AG04450 (cell line): ENCODE measurements at regions not wholly inside any gene's neighbourhood (a gene's known extent, or its start where the extent isn't known, plus 50 kb on each side); places are given as distances from the start of the nearest gene placed in this dataset.

Experiments
- CTCF ChIA-PET: fragments of 300-600, 350-600 bp; formaldehyde crosslinking; extraction: SDS; loops from one replicate; lab custom pipeline; 2022; ENCODE audit warnings: antibody characterized with exemption, inconsistent platforms; lab: Charles Lee
- POLR2A ChIA-PET: fragments of 350-600 bp; formaldehyde crosslinking; extraction: SDS; loops from one replicate; lab custom pipeline; 2021; ENCODE audit warnings: antibody characterized with exemption, inconsistent platforms; lab: Yijun Ruan, JAX
- DNase-seq: peaks from one replicate; pipeline ENCODE4 v3.0.0-alpha.2; 2011; ENCODE audit warnings: low read depth, low spot score
- H3K27ac ChIP-seq: one replicate; pipeline ENCODE4 v1.5.1; 2012; ENCODE audit warnings: low read depth, low read length, control low read depth
- H3K27me3 ChIP-seq: one replicate; pipeline ENCODE4 v1.6.0; 2012; ENCODE audit warnings: low read length; ENCODE audit not compliant: control insufficient read depth, insufficient read depth
- H3K4me3 ChIP-seq: 2 replicates; pipeline ENCODE4 v1.5.1; 2011; ENCODE audit warnings: mild to moderate bottlenecking, low read depth, low read length, control low read depth
- H3K9me3 ChIP-seq: 2 replicates; pipeline ENCODE4 v1.5.1; 2012; ENCODE audit warnings: low read length; ENCODE audit not compliant: control insufficient read depth, insufficient read depth
- CTCF ChIP-seq: IDR thresholded peaks from 2 replicates; pipeline ENCODE4 v1.5.1; 2011; ENCODE audit warnings: low read depth, low read length, control low read depth, inconsistent platforms

- POLR2A ChIA-PET: no interaction called here
- CTCF ChIA-PET: no interaction called here
- no peak overlapping the region for H3K27ac ChIP-seq
Observed at GRCh38 chr3:193928354-193929209, 207.4 kb upstream of the HES1 start.

GRCh38 chr3:193929373-193929772 is 206.6 kb upstream of the HES1 start:
- ChIA-PET POLR2A (no interaction called here), CTCF (no interaction called here)
- H3K27ac ChIP-seq: no peak overlapping the region
- DNase-seq: no peak
- peaks cover 4% of the 10 kb centered on the region for H3K27me3 ChIP-seq
- no peak for TF ChIP-seq CTCF
- no peak overlapping the region for H3K4me3 ChIP-seq
- H3K9me3 ChIP-seq: no peaks in the 10 kb centered on the region; the same call in 1 of the 2 replicates

More at GRCh38 chr3:193928354-193929209, 207.4 kb upstream of the HES1 start:
- Histone ChIP-seq H3K27me3 (peaks cover 4% of the 10 kb centered on the region), H3K4me3 (no peak overlapping the region), H3K9me3 (peaks cover 4% of the 10 kb centered on the region; the same call in 1 of the 2 replicates)
- DNase-seq: no peak
- TF ChIP-seq CTCF: no peak

- ChIA-PET CTCF (no interaction called here), POLR2A (no interaction called here)
- Histone ChIP-seq H3K9me3 (no peaks in the 10 kb centered on the region), H3K4me3 (no peak overlapping the region), H3K27me3 (peaks cover 8% of the 10 kb centered on the region), H3K27ac (no peak overlapping the region)
- TF ChIP-seq CTCF: no peak
- no peak for DNase-seq
Observed at GRCh38 chr3:193929921-193930646, 205.9 kb upstream of the HES1 start.

- DNase-seq: no peak
- peaks cover 10% of the 10 kb centered on the region for H3K27me3 ChIP-seq
- H3K9me3 ChIP-seq: no peaks in the 10 kb centered on the region
- no peak for TF ChIP-seq CTCF
- POLR2A ChIA-PET: no interaction called here
- H3K27ac ChIP-seq: no peak overlapping the region
- H3K4me3 ChIP-seq: no peak overlapping the region
- CTCF ChIA-PET: interaction anchor here (0.6 kb wide), 1 partner anchor 1387 kb away, joined by 3 read pairs; no protein-coding TSS in a partner anchor
Observed at GRCh38 chr3:193932136-193932535, 203.8 kb upstream of the HES1 start.

- peaks cover 11% of the 10 kb centered on the region for H3K27me3 ChIP-seq
- H3K27ac ChIP-seq: no peak overlapping the region
- CTCF ChIA-PET: interaction anchor here (0.6 kb wide), 1 partner anchor 1388 kb away, joined by 3 read pairs; no protein-coding TSS in a partner anchor
- H3K4me3 ChIP-seq: no peak overlapping the region
- POLR2A ChIA-PET: no interaction called here
- H3K9me3 ChIP-seq: no peaks in the 10 kb centered on the region
- no peak for TF ChIP-seq CTCF
- DNase-seq: no peak
Observed at GRCh38 chr3:193932576-193932975, 203.4 kb upstream of the HES1 start.
